H1 (cell line): ENCODE measurements at regions not wholly inside any gene's neighbourhood (a gene's known extent, or its start where the extent isn't known, plus 50 kb on each side); places are given as distances from the start of the nearest gene placed in this dataset.

ENCODE experiments used
- CTCF ChIA-PET: fragments of 300-600 bp; sonication (Branson Sonifier 250); formaldehyde crosslinking; loops from one replicate; lab custom pipeline; 2021; ENCODE audit not compliant: partially characterized antibody; lab: Charles Lee
- POLR2A ChIA-PET: fragments of 300-600 bp; sonication (Branson Sonifier 250); formaldehyde crosslinking; loops from one replicate; lab custom pipeline; 2021; ENCODE audit warnings: inconsistent platforms; ENCODE audit not compliant: partially characterized antibody; lab: Charles Lee
- DNase-seq, 2 experiments: peaks; one replicate each; pipeline versions ENCODE4 v3.0.0 to v3.0.0-alpha.2; 2010 to 2022; ENCODE audit warnings: low spot score in 2 of 2, low read depth in 1 of 2, mixed read lengths in 1 of 2
- FAIRE-seq: peaks from 2 replicates; lab custom pipeline; 2011; peaks lifted over from hg19 to GRCh38; lab: Jason Lieb, UNC
- H2AFZ ChIP-seq: 2 replicates; pipeline ENCODE4 v1.8.1; 2012; ENCODE audit warnings: low read length, inconsistent platforms
- H2AK5ac ChIP-seq: 2 replicates; pipeline ENCODE4 v1.6.1; 2013; ENCODE audit warnings: low read depth, low read length
- H2BK120ac ChIP-seq: replicated peaks from 2 replicates; pipeline ENCODE3; 2013; ENCODE audit warnings: low read depth, low read length, inconsistent platforms
- H2BK12ac ChIP-seq: 2 replicates; pipeline ENCODE4 v1.6.1; 2013; ENCODE audit warnings: low read depth, low read length
- H2BK15ac ChIP-seq: 2 replicates; pipeline ENCODE4 v1.6.1; 2013; ENCODE audit warnings: low read length
- H2BK20ac ChIP-seq: 2 replicates; pipeline ENCODE4 v1.6.1; 2013; ENCODE audit warnings: low read length
- H2BK5ac ChIP-seq: 2 replicates; pipeline ENCODE4 v1.6.1; 2013; ENCODE audit warnings: low read depth, low read length
- H3K14ac ChIP-seq: 2 replicates; pipeline ENCODE4 v1.6.1; 2013; ENCODE audit warnings: inconsistent platforms; ENCODE audit not compliant: insufficient read length
- H3K18ac ChIP-seq: 2 replicates; pipeline ENCODE4 v1.6.1; 2013; ENCODE audit warnings: low read length; ENCODE audit errors: extremely low read depth
- H3K23ac ChIP-seq: 2 replicates; pipeline ENCODE4 v1.6.1; 2013; ENCODE audit warnings: inconsistent platforms; ENCODE audit not compliant: insufficient read length
- H3K23me2 ChIP-seq: 2 replicates; pipeline ENCODE4 v1.6.1; 2013; ENCODE audit warnings: low read depth, low read length
- H3K27ac ChIP-seq: 2 replicates; pipeline ENCODE4 v1.6.1; 2011; ENCODE audit warnings: low read depth, low read length, inconsistent platforms
- H3K27me3 ChIP-seq, 4 experiments: replicated peaks in 1 of 4; 1 replicate in 1 of 4; 2 replicates in 3 of 4; pipeline versions ENCODE4 v1.6.1 to v1.8.1; 2011 to 2013; ENCODE audit warnings: low read length in 3 of 4, mild to moderate bottlenecking in 3 of 4, inconsistent platforms in 2 of 4, mixed read lengths in 2 of 4, moderate library complexity in 1 of 4; ENCODE audit not compliant: control insufficient read depth in 3 of 4, insufficient read depth in 3 of 4; ENCODE audit errors: extremely low read depth in 1 of 4
- H3K36me3 ChIP-seq, 4 experiments: 2 replicates each; pipeline versions ENCODE4 v1.6.1 to v1.8.1; 2011 to 2013; ENCODE audit warnings: mild to moderate bottlenecking in 4 of 4, low read length in 3 of 4, moderate library complexity in 2 of 4, control low read depth in 1 of 4, inconsistent platforms in 1 of 4; ENCODE audit not compliant: insufficient read depth in 4 of 4, control insufficient read depth in 2 of 4
- H3K4ac ChIP-seq: replicated peaks from 2 replicates; pipeline ENCODE3; 2013; ENCODE audit warnings: low read length, low read depth, mixed read lengths, inconsistent platforms; ENCODE audit not compliant: insufficient read length
- H3K4me1 ChIP-seq, 4 experiments: replicated peaks in 1 of 4; 1 replicate in 1 of 4; 2 replicates in 3 of 4; pipeline versions ENCODE4 v1.6.1 to v1.8.1; 2011 to 2013; ENCODE audit warnings: low read length in 3 of 4, inconsistent platforms in 2 of 4, mixed read lengths in 1 of 4; ENCODE audit not compliant: insufficient read depth in 4 of 4, control insufficient read depth in 3 of 4
- H3K4me2 ChIP-seq, 2 experiments: 2 replicates each; pipeline versions ENCODE4 v1.6.1 to v1.8.1; 2011 to 2013; ENCODE audit warnings: low read depth in 2 of 2, low read length in 2 of 2, control low read depth in 1 of 2, inconsistent platforms in 1 of 2, mild to moderate bottlenecking in 1 of 2; ENCODE audit not compliant: insufficient read depth in 1 of 2
- H3K4me3 ChIP-seq, 4 experiments: fragments of 200-600, 300-600 bp in 1 of 4; sonication (generic), shearing (Covaris generic), sonication (Bioruptor Twin) in 1 of 4; 2 replicates each; pipeline versions ENCODE4 v1.5.1 to v1.8.1; 2011 to 2016; ENCODE audit warnings: low read length in 4 of 4, low read depth in 3 of 4, control low read depth in 2 of 4, inconsistent platforms in 2 of 4, mild to moderate bottlenecking in 2 of 4, mixed read lengths in 1 of 4, moderate library complexity in 1 of 4; ENCODE audit not compliant: insufficient read depth in 2 of 4; ENCODE audit errors: extremely low read depth in 1 of 4
- H3K56ac ChIP-seq: replicated peaks from 2 replicates; pipeline ENCODE3; 2013; ENCODE audit warnings: low read depth, mild to moderate bottlenecking, mixed read lengths, low read length, inconsistent platforms; ENCODE audit not compliant: insufficient read length
- H3K79me1 ChIP-seq: 2 replicates; pipeline ENCODE4 v1.6.1; 2013; ENCODE audit warnings: low read depth, low read length, control low read depth
- H3K79me2 ChIP-seq, 2 experiments: 2 replicates each; pipeline versions ENCODE4 v1.6.1 to v1.8.1; 2012 to 2013; ENCODE audit warnings: low read length in 2 of 2, mild to moderate bottlenecking in 2 of 2, inconsistent platforms in 1 of 2; ENCODE audit not compliant: insufficient read depth in 2 of 2, control insufficient read depth in 1 of 2
- H3K9ac ChIP-seq, 4 experiments: replicated peaks in 1 of 4; 1 replicate in 1 of 4; 2 replicates in 3 of 4; pipeline versions ENCODE4 v1.6.1 to v1.8.1; 2011 to 2013; ENCODE audit warnings: low read depth in 3 of 4, low read length in 3 of 4, control low read depth in 2 of 4, mild to moderate bottlenecking in 2 of 4, moderate library complexity in 2 of 4, inconsistent platforms in 1 of 4; ENCODE audit errors: extremely low read depth in 1 of 4
- H3K9me3 ChIP-seq, 2 experiments: 2 replicates each; pipeline versions ENCODE4 v1.6.1 to v1.8.1; 2012 to 2013; ENCODE audit warnings: mild to moderate bottlenecking in 2 of 2, moderate library complexity in 2 of 2, control low read depth in 1 of 2, inconsistent platforms in 1 of 2, low read depth in 1 of 2, low read length in 1 of 2, mixed read lengths in 1 of 2; ENCODE audit not compliant: insufficient read depth in 2 of 2
- H4K20me1 ChIP-seq, 2 experiments: replicated peaks in 1 of 2; 2 replicates each; pipeline versions ENCODE3 to v1.8.1; 2011 to 2013; ENCODE audit warnings: inconsistent platforms in 2 of 2, low read length in 2 of 2, mild to moderate bottlenecking in 1 of 2; ENCODE audit not compliant: insufficient read depth in 2 of 2, control insufficient read depth in 1 of 2
- H4K5ac ChIP-seq: 2 replicates; pipeline ENCODE4 v1.6.1; 2013; ENCODE audit warnings: low read length, low read depth, mixed read lengths, inconsistent platforms; ENCODE audit not compliant: insufficient read length
- H4K8ac ChIP-seq: 2 replicates; pipeline ENCODE4 v1.8.0; 2013; ENCODE audit warnings: mild to moderate bottlenecking, moderate library complexity, low read length, inconsistent platforms; ENCODE audit not compliant: insufficient read depth; ENCODE audit errors: extremely low read depth
- H4K91ac ChIP-seq: replicated peaks from 2 replicates; pipeline ENCODE3; 2013; ENCODE audit warnings: low read length, mixed read lengths, inconsistent platforms; ENCODE audit not compliant: insufficient read length
- BRCA1 ChIP-seq: IDR thresholded peaks from 2 replicates; pipeline ENCODE4 v1.6.1; 2012; ENCODE audit warnings: low read depth, low read length, improper control_type of control experiment
- CBX5 ChIP-seq: fragments of 300-800, 300-1000 bp; sonication (generic); IDR thresholded peaks from 2 replicates; pipeline ENCODE4 v1.7.1; 2016; ENCODE audit warnings: antibody characterized with exemption, low read length, low read depth
- GABPA ChIP-seq: IDR thresholded peaks from 2 replicates; pipeline ENCODE4 v1.6.1; 2011; ENCODE audit warnings: mild to moderate bottlenecking, low read length, moderate library complexity, borderline replicate concordance; ENCODE audit not compliant: insufficient read depth
- NANOG ChIP-seq: IDR thresholded peaks from 2 replicates; pipeline ENCODE4 v1.6.1; 2011; ENCODE audit warnings: low read length, low read depth, mild to moderate bottlenecking, inconsistent platforms; ENCODE audit not compliant: insufficient read depth, poor library complexity, severe bottlenecking
- SRF ChIP-seq: IDR thresholded peaks from 2 replicates; pipeline ENCODE4 v1.6.1; 2011; ENCODE audit warnings: mild to moderate bottlenecking, low read depth, low read length, moderate library complexity
- YY1 ChIP-seq: IDR thresholded peaks from 2 replicates; pipeline ENCODE4 v1.6.1; 2011; ENCODE audit warnings: low read depth, mild to moderate bottlenecking, low read length
- ZNF274 ChIP-seq: IDR thresholded peaks from 2 replicates; pipeline ENCODE4 v1.7.0; 2012; ENCODE audit warnings: low read length, borderline replicate concordance; ENCODE audit errors: extremely low read depth
- WGBS, 2 experiments: shearing (Covaris generic) in 1 of 2; methylation state at CpG; one replicate each; pipeline versions ENCODE4 v1.1.6 to v1.1.7; 2013 to 2015; ENCODE audit warnings: low lambda C conversion rate in 2 of 2, mixed read lengths in 2 of 2, inconsistent platforms in 1 of 2, low coverage in 1 of 2, missing lambda C conversion rate in 1 of 2; ENCODE audit not compliant: insufficient replicate concordance in 2 of 2, insufficient coverage in 1 of 2, insufficient read length in 1 of 2; ENCODE audit errors: extremely low coverage in 1 of 2, missing lambda C conversion rate in 1 of 2; 5-methylcytosine and 5-hydroxymethylcytosine counted together

- Histone ChIP-seq H3K9ac (no peak overlapping the region), H3K4me2 (no peak overlapping the region), H3K27ac (no peak overlapping the region), H4K5ac (no peak overlapping the region), H2AK5ac (no peak overlapping the region), H4K20me1 (no peaks in the 10 kb centered on the region), H3K56ac (no peak overlapping the region), H2BK5ac (no peak overlapping the region), H3K79me1 (no peaks in the 10 kb centered on the region), H3K18ac (no peak overlapping the region), H3K27me3 (no peaks in the 10 kb centered on the region), H2BK15ac (no peak overlapping the region), H3K14ac (no peak overlapping the region), H3K4me3 (no peak overlapping the region), H3K36me3 (no peaks in the 10 kb centered on the region), H3K23ac (no peak overlapping the region), H3K23me2 (no peaks in the 10 kb centered on the region), H4K91ac (no peak overlapping the region), H4K8ac (no peak overlapping the region), H2BK20ac (no peak overlapping the region), H3K9me3 (no peaks in the 10 kb centered on the region), H2BK120ac (no peak overlapping the region), H2AFZ (no peak overlapping the region), H3K4ac (no peak overlapping the region), H3K79me2 (no peaks in the 10 kb centered on the region), H3K4me1 (peaks cover 0 to 5% (median 3%) of the 10 kb centered on the region in 4 experiments; a peak in 2 of 7 replicates), H2BK12ac (no peak overlapping the region)
- ChIA-PET POLR2A (no interaction called here), CTCF (interaction anchor here (0.5 to 1.6 kb wide), 2 partner anchors 20 to 37 kb away, joined by 3 read pairs; no protein-coding TSS in a partner anchor)
- no peak for TF ChIP-seq BRCA1
- TF ChIP-seq NANOG = no peak
- TF ChIP-seq SRF = no peak
- no peak for TF ChIP-seq CBX5
- TF ChIP-seq GABPA = no peak
- TF ChIP-seq YY1 = no peak
- no peak for TF ChIP-seq ZNF274
- 88% methylated on average over 2 of the region's 2 CpGs; no CpG with 5 or more reads in 1 of the 2 experiments for WGBS, 2 experiments
- no peak for DNase-seq
- no peak for FAIRE-seq
Observed at GRCh38 chr18:44626807-44627206, 53.9 kb upstream of the SETBP1 start.
